Right lobe of liver (tissue), 4 donors: ENCODE measurements at regions not wholly inside any gene's neighbourhood (a gene's known extent, or its start where the extent isn't known, plus 50 kb on each side); places are given as distances from the start of the nearest gene placed in this dataset.

Experiments
- CTCF ChIP-seq, 4 donors: fragments of 200-600 bp in 3 of 4; fragments of 450-650 bp in 1 of 4; IDR thresholded peaks; one replicate each; pipeline versions ENCODE4 v1.5.1 to v1.8.0; 2016 to 2022; ENCODE audit warnings: antibody characterized with exemption in 4 of 4, mild to moderate bottlenecking in 2 of 4
- POLR2A ChIP-seq: fragments of 450-650 bp; IDR thresholded peaks from one replicate; pipeline ENCODE4 v1.6.1; 2017; ENCODE audit warnings: antibody characterized with exemption, mild to moderate bottlenecking
- donor health status: DM: no; HTN: no; CAD: no.
- donor health status: DM: no; HTN: no; CAD: no.
- donor health status: DM: no; HTN: yes; CAD: no.

GRCh38 chr15:39207532-39208115 is 373.3 kb upstream of the THBS1 start:
- TF ChIP-seq CTCF (IDR thresholded peaks at IDR 0.05), result no peak
- no peak for TF ChIP-seq POLR2A
